HUES6 (cell line): ENCODE measurements at regions not wholly inside any gene's neighbourhood (a gene's known extent, or its start where the extent isn't known, plus 50 kb on each side); places are given as distances from the start of the nearest gene placed in this dataset.

Source experiments
- H3K27ac ChIP-seq: 2 replicates; pipeline ENCODE4 v1.7.0; 2013; ENCODE audit warnings: low read depth, mild to moderate bottlenecking, low read length, inconsistent platforms
- H3K27me3 ChIP-seq: 2 replicates; pipeline ENCODE4 v1.6.1; 2013; ENCODE audit warnings: low read length; ENCODE audit not compliant: control insufficient read depth, insufficient read depth
- H3K36me3 ChIP-seq: 2 replicates; pipeline ENCODE4 v1.6.1; 2013; ENCODE audit warnings: low read length; ENCODE audit not compliant: control insufficient read depth, insufficient read depth
- H3K4me1 ChIP-seq: 2 replicates; pipeline ENCODE4 v1.6.1; 2013; ENCODE audit warnings: low read length; ENCODE audit not compliant: control insufficient read depth, insufficient read depth
- H3K4me3 ChIP-seq: 2 replicates; pipeline ENCODE4 v1.5.1; 2013; ENCODE audit warnings: low read depth, low read length
- H3K9ac ChIP-seq: one replicate; pipeline ENCODE4 v1.6.1; 2013; ENCODE audit warnings: mild to moderate bottlenecking, low read length
- H3K9me3 ChIP-seq: 2 replicates; pipeline ENCODE4 v1.6.1; 2013; ENCODE audit warnings: low read depth, low read length; ENCODE audit not compliant: control insufficient read depth, insufficient read depth

- Histone ChIP-seq H3K9ac (no peak overlapping the region), H3K36me3 (no peaks in the 10 kb centered on the region), H3K4me1 (no peaks in the 10 kb centered on the region; the same call in 1 of the 2 replicates), H3K4me3 (no peak overlapping the region), H3K27ac (no peak overlapping the region), H3K27me3 (no peaks in the 10 kb centered on the region), H3K9me3 (no peaks in the 10 kb centered on the region)
Measured at GRCh38 chr20:10745790-10746189, 72.0 kb upstream of the JAG1 start.

- Histone ChIP-seq H3K9me3 (no peaks in the 10 kb centered on the region), H3K4me3 (no peak overlapping the region), H3K36me3 (no peaks in the 10 kb centered on the region), H3K9ac (no peak overlapping the region), H3K27me3 (no peaks in the 10 kb centered on the region), H3K4me1 (no peaks in the 10 kb centered on the region), H3K27ac (no peak overlapping the region)
Measured at GRCh38 chr20:10747019-10747418, 73.2 kb upstream of the JAG1 start.

DNA sequence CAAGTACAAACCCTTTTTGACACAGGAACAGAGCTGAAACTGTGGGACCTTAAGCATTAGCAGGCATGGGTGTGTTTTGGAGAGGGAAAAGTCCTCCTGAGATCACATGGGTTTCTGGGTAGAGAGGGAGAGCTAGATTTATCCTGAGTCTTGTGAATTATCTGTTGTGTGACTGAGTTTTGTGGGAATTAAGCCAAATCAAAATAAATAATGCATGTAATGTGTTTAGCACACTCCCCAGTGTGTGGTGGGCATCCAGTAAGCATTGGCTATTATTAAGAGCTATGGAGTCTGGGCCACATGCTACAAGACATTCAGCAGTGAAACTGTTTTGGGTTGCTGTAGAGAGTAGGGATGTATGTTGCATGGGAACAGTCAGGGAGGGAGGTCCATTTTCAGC lies 75.3 kb upstream of the JAG1 start:
- H3K27ac ChIP-seq, result no peak overlapping the region
- H3K36me3 ChIP-seq, result no peaks in the 10 kb centered on the region
- H3K27me3 ChIP-seq, result no peaks in the 10 kb centered on the region
- no peak overlapping the region for H3K9ac ChIP-seq
- H3K4me3 ChIP-seq, result no peak overlapping the region
- no peaks in the 10 kb centered on the region for H3K4me1 ChIP-seq
- no peaks in the 10 kb centered on the region for H3K9me3 ChIP-seq

DNA sequence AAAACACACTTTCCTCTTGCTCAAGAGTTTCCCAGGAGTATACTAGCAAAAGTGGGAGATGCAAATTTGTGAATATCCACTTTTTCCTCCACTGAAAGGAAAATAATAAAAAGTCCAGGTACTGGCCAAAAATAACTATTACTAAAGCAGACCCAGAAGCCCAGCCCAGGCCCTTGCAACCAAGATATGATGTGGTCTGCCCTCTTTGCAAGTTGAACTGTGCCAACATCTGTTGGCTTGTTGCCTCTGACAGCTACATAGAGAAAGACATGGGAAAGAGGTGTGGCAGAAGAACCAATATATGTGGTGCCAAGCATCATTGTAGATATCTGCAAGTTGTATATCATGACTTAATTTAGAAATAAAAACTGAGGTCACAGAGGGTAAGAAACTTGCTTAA lies 78.4 kb upstream of the JAG1 start:
- no peak overlapping the region for H3K9ac ChIP-seq
- no peaks in the 10 kb centered on the region for H3K9me3 ChIP-seq
- no peaks in the 10 kb centered on the region for H3K4me1 ChIP-seq
- H3K27me3 ChIP-seq, result no peaks in the 10 kb centered on the region
- H3K4me3 ChIP-seq, result no peak overlapping the region
- H3K27ac ChIP-seq, result no peak overlapping the region
- H3K36me3 ChIP-seq, result no peaks in the 10 kb centered on the region

DNA sequence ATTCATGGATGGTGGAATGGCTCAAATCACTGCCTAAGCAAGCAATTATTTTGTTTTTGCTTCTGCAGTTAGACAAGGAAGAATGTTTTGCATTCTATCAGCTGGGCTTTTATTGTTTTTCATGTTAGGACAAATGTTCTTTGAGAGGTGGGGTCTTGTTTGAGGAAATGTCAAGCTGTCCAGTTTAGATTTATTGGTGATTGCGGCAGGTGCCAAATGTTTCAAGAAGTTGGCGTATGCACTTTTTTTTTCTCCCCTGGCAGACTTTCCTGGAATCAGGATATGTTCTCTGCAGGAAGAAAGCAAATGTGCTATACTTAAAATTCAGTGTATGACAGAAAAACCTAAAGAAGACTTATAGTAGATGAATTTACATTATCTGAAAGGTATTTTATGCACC lies 81.0 kb upstream of the JAG1 start:
- H3K4me3 ChIP-seq, result no peak overlapping the region
- no peaks in the 10 kb centered on the region for H3K4me1 ChIP-seq
- no peaks in the 10 kb centered on the region for H3K27me3 ChIP-seq
- H3K36me3 ChIP-seq, result no peaks in the 10 kb centered on the region
- no peak overlapping the region for H3K27ac ChIP-seq
- H3K9me3 ChIP-seq, result no peaks in the 10 kb centered on the region
- H3K9ac ChIP-seq, result no peak overlapping the region

GRCh38 chr20:10758446-10758845 lies 84.6 kb upstream of the JAG1 start:
- 0 out of 2 replicates have a peak, but pooled peaks cover 5% of the 10 kb centered on the region for H3K4me1 ChIP-seq
- H3K9me3 ChIP-seq, result no peaks in the 10 kb centered on the region
- no peaks in the 10 kb centered on the region for H3K36me3 ChIP-seq
- no peak overlapping the region for H3K9ac ChIP-seq
- H3K27me3 ChIP-seq, result no peaks in the 10 kb centered on the region
- no peak overlapping the region for H3K27ac ChIP-seq
- H3K4me3 ChIP-seq, result no peak overlapping the region

DNA sequence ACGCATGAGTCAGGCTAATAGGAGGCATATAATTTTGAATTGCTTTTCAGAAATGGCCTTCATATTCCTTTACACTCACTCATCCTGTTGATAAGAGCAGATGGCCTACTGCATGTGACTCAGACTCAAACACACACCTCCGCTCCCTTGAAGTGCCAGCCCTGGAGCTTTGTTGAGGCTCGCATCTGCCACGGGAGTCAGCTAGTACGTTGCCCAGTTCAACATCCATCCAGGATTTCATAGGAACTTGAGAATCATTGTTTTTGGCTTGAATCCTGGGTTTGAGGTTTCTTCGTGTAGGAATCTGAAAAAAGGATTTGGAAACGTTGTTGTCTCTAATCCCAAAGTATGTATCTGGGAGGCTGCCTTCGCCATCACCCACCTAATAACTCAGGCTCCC lies 87.4 kb upstream of the JAG1 start:
- Histone ChIP-seq H3K4me3 (no peak overlapping the region), H3K27ac (no peak overlapping the region), H3K9ac (no peak overlapping the region), H3K27me3 (no peaks in the 10 kb centered on the region), H3K4me1 (0 out of 2 replicates have a peak, but pooled peaks cover 8% of the 10 kb centered on the region), H3K9me3 (no peaks in the 10 kb centered on the region), H3K36me3 (no peaks in the 10 kb centered on the region)

GRCh38 chr20:10761786-10762185 lies 88.0 kb upstream of the JAG1 start:
- Histone ChIP-seq H3K4me3 (no peak overlapping the region), H3K9ac (no peak overlapping the region), H3K9me3 (no peaks in the 10 kb centered on the region), H3K27me3 (no peaks in the 10 kb centered on the region), H3K36me3 (no peaks in the 10 kb centered on the region), H3K4me1 (0 out of 2 replicates have a peak, but pooled peaks cover 8% of the 10 kb centered on the region), H3K27ac (no peak overlapping the region)

DNA sequence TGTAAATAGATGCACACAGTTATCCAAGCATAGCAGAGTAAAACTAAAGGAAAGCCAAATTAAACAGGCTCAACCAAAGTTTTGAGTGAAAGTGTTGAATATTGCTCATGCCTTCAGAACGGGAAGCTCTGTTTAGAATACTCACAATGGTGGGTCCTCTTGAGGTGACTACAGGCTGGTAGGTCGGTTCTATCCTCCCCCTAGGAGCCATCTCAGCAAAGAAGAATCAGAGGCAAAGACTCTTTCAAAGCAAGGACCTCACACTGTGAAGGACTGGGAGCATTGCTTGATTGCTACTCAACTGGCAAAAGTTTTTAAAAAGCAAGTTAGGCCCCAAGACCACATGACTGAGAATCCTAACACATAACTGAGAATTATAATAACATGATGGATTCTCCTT lies 88.4 kb upstream of the JAG1 start:
- Histone ChIP-seq H3K4me1 (0 out of 2 replicates have a peak, but pooled peaks cover 8% of the 10 kb centered on the region), H3K4me3 (no peak overlapping the region), H3K36me3 (no peaks in the 10 kb centered on the region), H3K9ac (no peak overlapping the region), H3K9me3 (no peaks in the 10 kb centered on the region), H3K27ac (no peak overlapping the region), H3K27me3 (no peaks in the 10 kb centered on the region)

GRCh38 chr20:10763112-10763511 lies 89.3 kb upstream of the JAG1 start:
- Histone ChIP-seq H3K27ac (no peak overlapping the region), H3K9ac (no peak overlapping the region), H3K4me3 (no peak overlapping the region), H3K27me3 (no peaks in the 10 kb centered on the region), H3K4me1 (0 out of 2 replicates have a peak, but pooled peaks cover 8% of the 10 kb centered on the region), H3K9me3 (no peaks in the 10 kb centered on the region), H3K36me3 (no peaks in the 10 kb centered on the region)

DNA sequence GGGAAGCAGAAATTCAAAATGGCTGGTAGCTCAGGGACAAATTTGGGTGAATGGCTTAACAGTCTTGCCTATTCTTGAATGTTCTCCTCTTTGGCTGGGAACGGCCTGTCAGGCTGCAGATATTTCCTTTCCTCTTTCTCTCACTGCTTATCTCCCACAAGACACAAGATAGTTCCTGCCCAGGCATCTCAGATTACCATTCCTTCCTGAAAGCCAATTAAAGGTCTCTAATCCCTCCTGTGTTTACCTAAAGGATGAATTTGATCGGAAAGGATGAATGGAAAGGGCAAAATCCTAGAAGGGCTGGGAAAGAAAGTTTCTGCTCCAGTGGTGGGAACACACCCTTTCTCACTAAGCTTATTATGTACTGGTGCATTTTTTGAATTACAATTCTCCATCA lies 95.9 kb upstream of the JAG1 start:
- Histone ChIP-seq H3K27ac (no peak overlapping the region), H3K9ac (no peak overlapping the region), H3K27me3 (no peaks in the 10 kb centered on the region), H3K4me3 (no peak overlapping the region), H3K36me3 (no peaks in the 10 kb centered on the region), H3K4me1 (peaks cover 21% of the 10 kb centered on the region), H3K9me3 (no peaks in the 10 kb centered on the region)

DNA sequence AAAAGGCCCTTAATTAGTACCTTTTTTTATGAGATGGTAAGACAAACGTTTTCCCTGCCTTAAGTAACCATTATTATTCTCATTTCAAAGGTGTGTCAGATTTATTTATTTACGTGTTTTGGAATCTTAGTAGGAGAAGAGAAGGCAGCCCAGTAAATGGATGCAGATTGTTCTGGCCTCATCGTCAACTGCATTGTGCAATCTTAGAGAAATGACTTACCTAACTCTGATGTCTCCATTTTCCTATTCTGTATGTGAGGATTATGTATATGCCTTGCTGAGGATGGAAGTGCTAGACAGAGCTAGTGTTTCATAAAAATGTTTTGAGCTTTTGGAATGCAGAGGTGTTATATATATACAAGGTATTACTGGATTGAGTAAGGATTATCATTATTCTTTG lies 97.0 kb upstream of the JAG1 start:
- no peaks in the 10 kb centered on the region for H3K9me3 ChIP-seq
- H3K4me3 ChIP-seq, result no peak overlapping the region
- H3K4me1 ChIP-seq, result peaks cover 18% of the 10 kb centered on the region
- H3K27ac ChIP-seq, result no peak overlapping the region
- H3K27me3 ChIP-seq, result no peaks in the 10 kb centered on the region
- no peak overlapping the region for H3K9ac ChIP-seq
- H3K36me3 ChIP-seq, result no peaks in the 10 kb centered on the region
